ENCODE measurements at regions not wholly inside any gene's neighbourhood (a gene's known extent, or its start where the extent isn't known, plus 50 kb on each side); places are given as distances from the start of the nearest gene placed in this dataset.

DNA sequence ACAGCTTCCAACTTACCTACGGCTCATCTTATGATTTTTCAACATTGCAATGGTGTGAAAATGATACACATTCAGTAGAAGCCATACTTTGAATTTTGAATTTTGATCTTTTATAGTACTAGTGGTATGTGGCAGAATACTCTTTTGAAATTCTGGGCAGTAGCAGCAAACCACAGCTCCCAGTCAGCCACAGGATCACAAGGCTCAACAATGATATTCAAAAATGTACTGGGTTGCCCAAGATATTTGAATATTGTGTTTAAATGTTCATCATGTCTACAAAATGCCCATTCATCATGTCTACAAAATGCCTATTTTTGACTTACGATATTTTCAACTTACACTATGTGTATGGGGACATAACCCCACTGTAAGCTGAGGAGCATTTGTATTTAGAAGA, 81.3 kb upstream of the PRR16 start:
- TF ChIP-seq GATA2 (IDR thresholded peaks at IDR 0.05; ENCODE audit: low read depth, low read length) (no peak), GATA3 (IDR thresholded peaks at IDR 0.05; ENCODE audit: low read depth, low read length) (no peak)
